ENCODE measurements at regions not wholly inside any gene's neighbourhood (a gene's known extent, or its start where the extent isn't known, plus 50 kb on each side); places are given as distances from the start of the nearest gene placed in this dataset.
A peak's percentile ranks its signal among the peaks of the same experiment; 100 is the strongest.

GRCh38 chr6:23073821-23074220 is 504.5 kb downstream of the HDGFL1 start:
- no peaks in the 10 kb centered on the region for H3K9me3 ChIP-seq (ENCODE audit: control insufficient read depth in 2 of 3, insufficient read depth in 1 of 3, low read length in 3 of 3)
- DNase-seq (peak in 3 of 5 donors; percentile 10 to 71 (median 51)), FAIRE-seq (no peak)
- H3K4me1 ChIP-seq (ENCODE audit: control insufficient read depth in 2 of 3, insufficient read depth in 2 of 3, low read depth in 1 of 3, low read length in 3 of 3) = peaks cover 0 to 2% (median 0%) of the 10 kb centered on the region in 3 donors
- no peak overlapping the region for H3K9ac ChIP-seq (ENCODE audit: low read length in 3 of 3)
- no peaks in the 10 kb centered on the region for H3K36me3 ChIP-seq (ENCODE audit: control insufficient read depth in 2 of 3, insufficient read depth in 3 of 3, low read length in 3 of 3)
- TF ChIP-seq CTCF (IDR thresholded peaks at IDR 0.05; ENCODE audit: borderline replicate concordance, extremely low read depth, insufficient read depth) = no peak
- no peak overlapping the region for H3K4me3 ChIP-seq (ENCODE audit: low read length in 3 of 3)
- intact Hi-C loops (cut with DNase I) = no loop called here
- H3K27ac ChIP-seq (ENCODE audit: low read depth in 2 of 2, low read length in 2 of 2) = no peak overlapping the region
- no peaks in the 10 kb centered on the region for H3K27me3 ChIP-seq (ENCODE audit: control insufficient read depth, insufficient read depth, low read length)

GRCh38 chr6:23077772-23078171 is 508.4 kb downstream of the HDGFL1 start:
- H3K9me3 ChIP-seq (ENCODE audit: control insufficient read depth in 2 of 3, insufficient read depth in 1 of 3, low read length in 3 of 3) = no peaks in the 10 kb centered on the region
- no peaks in the 10 kb centered on the region for H3K36me3 ChIP-seq (ENCODE audit: control insufficient read depth in 2 of 3, insufficient read depth in 3 of 3, low read length in 3 of 3)
- H3K4me3 ChIP-seq (ENCODE audit: low read length in 3 of 3) = no peak overlapping the region
- H3K27ac ChIP-seq (ENCODE audit: low read depth in 2 of 2, low read length in 2 of 2) = no peak overlapping the region
- DNase-seq = no peak
- intact Hi-C loops (cut with DNase I) = no loop called here
- no peak overlapping the region for H3K9ac ChIP-seq (ENCODE audit: low read length in 3 of 3)
- no peaks in the 10 kb centered on the region for H3K27me3 ChIP-seq (ENCODE audit: control insufficient read depth, insufficient read depth, low read length)
- peaks cover 0 to 2% (median 0%) of the 10 kb centered on the region in 3 donors for H3K4me1 ChIP-seq (ENCODE audit: control insufficient read depth in 2 of 3, insufficient read depth in 2 of 3, low read depth in 1 of 3, low read length in 3 of 3)
- FAIRE-seq = no peak
- no peak for TF ChIP-seq CTCF (IDR thresholded peaks at IDR 0.05; ENCODE audit: borderline replicate concordance, extremely low read depth, insufficient read depth)

GRCh38 chr6:23081701-23082100 is 512.3 kb downstream of the HDGFL1 start:
- Histone ChIP-seq H3K27me3 (ENCODE audit: control insufficient read depth, insufficient read depth, low read length) (no peaks in the 10 kb centered on the region), H3K9ac (ENCODE audit: low read length in 3 of 3) (no peak overlapping the region), H3K36me3 (ENCODE audit: control insufficient read depth in 2 of 3, insufficient read depth in 3 of 3, low read length in 3 of 3) (no peaks in the 10 kb centered on the region), H3K4me1 (ENCODE audit: control insufficient read depth in 2 of 3, insufficient read depth in 2 of 3, low read depth in 1 of 3, low read length in 3 of 3) (no peaks in the 10 kb centered on the region), H3K4me3 (ENCODE audit: low read length in 3 of 3) (no peak overlapping the region), H3K27ac (ENCODE audit: low read depth in 2 of 2, low read length in 2 of 2) (no peak overlapping the region), H3K9me3 (ENCODE audit: control insufficient read depth in 2 of 3, insufficient read depth in 1 of 3, low read length in 3 of 3) (no peaks in the 10 kb centered on the region)
- DNase-seq (no peak), FAIRE-seq (no peak)
- TF ChIP-seq CTCF (IDR thresholded peaks at IDR 0.05; ENCODE audit: borderline replicate concordance, extremely low read depth, insufficient read depth) = no peak
- intact Hi-C loops (cut with DNase I) = no loop called here

- intact Hi-C loops (cut with DNase I) = no loop called here
- no peak overlapping the region for H3K4me3 ChIP-seq (ENCODE audit: low read length in 3 of 3)
- H3K27me3 ChIP-seq (ENCODE audit: control insufficient read depth, insufficient read depth, low read length) = no peaks in the 10 kb centered on the region
- TF ChIP-seq CTCF (IDR thresholded peaks at IDR 0.05; ENCODE audit: borderline replicate concordance, extremely low read depth, insufficient read depth) = no peak
- H3K4me1 ChIP-seq (ENCODE audit: control insufficient read depth in 2 of 3, insufficient read depth in 2 of 3, low read depth in 1 of 3, low read length in 3 of 3) = no peaks in the 10 kb centered on the region
- no peak overlapping the region for H3K27ac ChIP-seq (ENCODE audit: low read depth in 2 of 2, low read length in 2 of 2)
- H3K36me3 ChIP-seq (ENCODE audit: control insufficient read depth in 2 of 3, insufficient read depth in 3 of 3, low read length in 3 of 3) = no peaks in the 10 kb centered on the region
- FAIRE-seq = no peak
- DNase-seq = no peak
- no peaks in the 10 kb centered on the region for H3K9me3 ChIP-seq (ENCODE audit: control insufficient read depth in 2 of 3, insufficient read depth in 1 of 3, low read length in 3 of 3)
- H3K9ac ChIP-seq (ENCODE audit: low read length in 3 of 3) = no peak overlapping the region
These were observed 516.7 kb downstream of the HDGFL1 start for GRCh38 chr6:23086100-23086499.
